H9 (cell line): ENCODE measurements at regions not wholly inside any gene's neighbourhood (a gene's known extent, or its start where the extent isn't known, plus 50 kb on each side); places are given as distances from the start of the nearest gene placed in this dataset.

ENCODE experiments used
- DNase-seq: peaks from one replicate; pipeline ENCODE4 v3.0.0-alpha.2; 2017
- H2AFZ ChIP-seq: one replicate; pipeline ENCODE4 v1.6.1; 2013; ENCODE audit warnings: mild to moderate bottlenecking, low read length, control low read depth, moderate library complexity
- H2AK5ac ChIP-seq: 2 replicates; pipeline ENCODE4 v1.6.1; 2013; ENCODE audit warnings: low read length, control low read depth, mixed read lengths; ENCODE audit not compliant: insufficient read length
- H2BK120ac ChIP-seq: one replicate; pipeline ENCODE4 v1.6.1; 2013; ENCODE audit warnings: low read depth, mild to moderate bottlenecking, low read length, control low read depth, inconsistent platforms; ENCODE audit not compliant: poor library complexity, severe bottlenecking
- H2BK12ac ChIP-seq: 2 replicates; pipeline ENCODE4 v1.6.1; 2013; ENCODE audit warnings: low read length, control low read depth, mixed read lengths, low read depth; ENCODE audit not compliant: insufficient read length
- H2BK15ac ChIP-seq: 2 replicates; pipeline ENCODE4 v1.6.1; 2013; ENCODE audit warnings: low read depth, low read length, control low read depth
- H2BK20ac ChIP-seq: one replicate; pipeline ENCODE4 v1.6.1; 2013; ENCODE audit warnings: low read depth, mild to moderate bottlenecking, low read length, control low read depth, inconsistent platforms; ENCODE audit not compliant: poor library complexity, severe bottlenecking
- H2BK5ac ChIP-seq: 2 replicates; pipeline ENCODE4 v1.6.1; 2013; ENCODE audit warnings: low read length, control low read depth, mixed read lengths; ENCODE audit not compliant: insufficient read length
- H3K14ac ChIP-seq: 2 replicates; pipeline ENCODE4 v1.6.1; 2013; ENCODE audit warnings: low read length, control low read depth; ENCODE audit not compliant: insufficient read depth
- H3K18ac ChIP-seq: 2 replicates; pipeline ENCODE4 v1.6.1; 2013; ENCODE audit warnings: low read depth, mild to moderate bottlenecking, mixed read lengths, low read length, control low read depth; ENCODE audit not compliant: insufficient read length
- H3K23ac ChIP-seq: 2 replicates; pipeline ENCODE4 v1.6.1; 2013; ENCODE audit warnings: low read length, control low read depth, mixed read lengths, low read depth; ENCODE audit not compliant: insufficient read length
- H3K23me2 ChIP-seq: 2 replicates; pipeline ENCODE4 v1.6.1; 2013; ENCODE audit warnings: low read depth, mild to moderate bottlenecking, mixed read lengths, low read length, control low read depth; ENCODE audit not compliant: insufficient read length, poor library complexity, severe bottlenecking
- H3K27ac ChIP-seq: 2 replicates; pipeline ENCODE4 v1.5.1; 2013; ENCODE audit warnings: low read length, control low read depth, mixed read lengths, low read depth; ENCODE audit not compliant: insufficient read length
- H3K27me3 ChIP-seq: 2 replicates; pipeline ENCODE4 v1.6.1; 2013; ENCODE audit warnings: low read length, control low read depth, inconsistent platforms; ENCODE audit not compliant: insufficient read depth
- H3K4ac ChIP-seq: 2 replicates; pipeline ENCODE4 v1.6.1; 2013; ENCODE audit warnings: low read depth, mild to moderate bottlenecking, control low read depth, inconsistent platforms, low read length, moderate library complexity
- H3K4me1 ChIP-seq: 2 replicates; pipeline ENCODE4 v1.6.1; 2013; ENCODE audit warnings: low read length, control low read depth, inconsistent platforms; ENCODE audit not compliant: insufficient read depth
- H3K4me2 ChIP-seq: 2 replicates; pipeline ENCODE4 v1.6.1; 2013; ENCODE audit warnings: low read length, control low read depth, mixed read lengths; ENCODE audit not compliant: insufficient read length, insufficient read depth
- H3K56ac ChIP-seq: 2 replicates; pipeline ENCODE4 v1.6.1; 2013; ENCODE audit warnings: low read depth, mild to moderate bottlenecking, mixed read lengths, low read length, control low read depth; ENCODE audit not compliant: insufficient read length
- H3K79me1 ChIP-seq: 2 replicates; pipeline ENCODE4 v1.6.1; 2013; ENCODE audit warnings: low read depth, mild to moderate bottlenecking, moderate library complexity, low read length, control low read depth, inconsistent platforms; ENCODE audit not compliant: insufficient read depth, poor library complexity, severe bottlenecking
- H3K79me2 ChIP-seq: 2 replicates; pipeline ENCODE4 v1.6.1; 2013; ENCODE audit warnings: low read length, control low read depth, inconsistent platforms; ENCODE audit not compliant: insufficient read depth
- H3K9ac ChIP-seq: 2 replicates; pipeline ENCODE4 v1.6.1; 2013; ENCODE audit warnings: low read length, control low read depth, mixed read lengths; ENCODE audit not compliant: insufficient read length; ENCODE audit errors: extremely low read depth
- H3K9me3 ChIP-seq: one replicate; pipeline ENCODE4 v1.6.1; 2013; ENCODE audit warnings: low read depth, low read length, inconsistent platforms; ENCODE audit not compliant: control insufficient read depth
- H3T11ph ChIP-seq: one replicate; pipeline ENCODE4 v1.6.1; 2013; ENCODE audit warnings: mild to moderate bottlenecking, low read length, control low read depth, inconsistent platforms
- H4K20me1 ChIP-seq: one replicate; pipeline ENCODE4 v1.6.1; 2013; ENCODE audit not compliant: control insufficient read depth, insufficient read length, insufficient read depth
- H4K5ac ChIP-seq: 2 replicates; pipeline ENCODE4 v1.6.1; 2013; ENCODE audit warnings: low read depth, mild to moderate bottlenecking, mixed read lengths, low read length, control low read depth; ENCODE audit not compliant: insufficient read length
- H4K8ac ChIP-seq: replicated peaks from 2 replicates; pipeline ENCODE4 v1.6.1; 2013; ENCODE audit warnings: low read length, control low read depth, mixed read lengths, low read depth; ENCODE audit not compliant: insufficient read length
- H4K91ac ChIP-seq: 2 replicates; pipeline ENCODE4 v1.6.1; 2013; ENCODE audit warnings: low read depth, mild to moderate bottlenecking, moderate library complexity, mixed read lengths, low read length, control low read depth; ENCODE audit not compliant: insufficient read length
- H3K27ac Mint-ChIP-seq, 3 experiments: 2 replicates in 2 of 3; 3 replicates in 1 of 3; pipeline ENCODE4 v1.8.0; 2020 to 2021; ENCODE audit warnings: mixed read lengths in 3 of 3, mild to moderate bottlenecking in 1 of 3, moderate library complexity in 1 of 3
- H3K27me3 Mint-ChIP-seq: 2 replicates; pipeline ENCODE4 v1.8.0; 2021; ENCODE audit warnings: low read depth, mild to moderate bottlenecking, moderate library complexity, mixed read lengths
- H3K36me3 Mint-ChIP-seq, 3 experiments: 2 replicates in 2 of 3; 3 replicates in 1 of 3; pipeline ENCODE4 v1.8.0; 2020 to 2021; ENCODE audit warnings: low read depth in 3 of 3, mixed read lengths in 3 of 3; ENCODE audit not compliant: insufficient read depth in 1 of 3
- H3K4me1 Mint-ChIP-seq, 2 experiments: 2 replicates each; pipeline ENCODE4 v1.8.0; 2020; ENCODE audit warnings: mixed read lengths in 2 of 2
- H3K4me3 Mint-ChIP-seq, 2 experiments: 2 replicates in 1 of 2; 3 replicates in 1 of 2; pipeline ENCODE4 v1.8.0; 2020 to 2021; ENCODE audit warnings: mild to moderate bottlenecking in 2 of 2, mixed read lengths in 2 of 2, moderate library complexity in 1 of 2
- H3K9me3 Mint-ChIP-seq, 2 experiments: 2 replicates in 1 of 2; 3 replicates in 1 of 2; pipeline ENCODE4 v1.8.0; 2020; ENCODE audit warnings: mild to moderate bottlenecking in 2 of 2, mixed read lengths in 2 of 2, moderate library complexity in 1 of 2
- WGBS: extraction: QIAGEN DNeasy Blood & Tissue Kit; methylation state at CpG from one replicate; pipeline ENCODE4 v1.1.7; 2013; ENCODE audit warnings: missing lambda C conversion rate, low lambda C conversion rate, mixed read lengths; ENCODE audit not compliant: insufficient read length; ENCODE audit errors: extremely low coverage; 5-methylcytosine and 5-hydroxymethylcytosine counted together
- TF ChIP-seq, protein P1 (sequence below): fragments of 200-600 bp; sonication (generic); conservative IDR thresholded peaks from 3 replicates; pipeline ENCODE4 v1.8.0; 2021; ENCODE audit warnings: antibody characterized with exemption, mild to moderate bottlenecking

DNA sequence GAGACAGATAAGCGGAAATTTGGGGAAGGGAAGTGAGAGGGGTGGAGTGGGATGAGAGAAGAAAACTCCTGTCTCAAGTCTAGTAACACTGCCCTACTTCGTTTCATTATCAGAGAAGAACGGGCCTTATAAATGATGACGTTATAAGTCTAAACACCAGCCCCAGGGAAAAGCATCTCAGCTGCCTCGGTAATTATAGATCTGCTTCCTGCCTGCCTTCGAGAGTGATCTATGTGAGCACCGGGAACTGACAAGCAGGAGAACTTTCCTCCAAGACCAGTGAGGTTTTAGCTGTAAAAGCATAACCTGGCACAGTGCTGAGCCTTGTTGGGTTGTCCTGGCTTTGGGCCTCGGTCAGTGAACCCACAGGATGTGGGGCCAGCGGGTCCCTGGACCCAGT, 227.9 kb upstream of the SIX2 start:
- no peak overlapping the region for H3K27ac Mint-ChIP-seq
- no peak overlapping the region for H3K4me3 Mint-ChIP-seq
- H3K79me2 ChIP-seq, result no peaks in the 10 kb centered on the region
- H3K27me3 Mint-ChIP-seq, result peaks cover 1% of the 10 kb centered on the region
- H3K9ac ChIP-seq, result no peak overlapping the region
- no peak overlapping the region for H2AFZ ChIP-seq
- no peaks in the 10 kb centered on the region for H3K9me3 ChIP-seq
- H3T11ph ChIP-seq, result no peak overlapping the region
- H2BK12ac ChIP-seq, result no peak overlapping the region
- H3K9me3 Mint-ChIP-seq, result no peaks in the 10 kb centered on the region
- TF ChIP-seq, protein P1, sequence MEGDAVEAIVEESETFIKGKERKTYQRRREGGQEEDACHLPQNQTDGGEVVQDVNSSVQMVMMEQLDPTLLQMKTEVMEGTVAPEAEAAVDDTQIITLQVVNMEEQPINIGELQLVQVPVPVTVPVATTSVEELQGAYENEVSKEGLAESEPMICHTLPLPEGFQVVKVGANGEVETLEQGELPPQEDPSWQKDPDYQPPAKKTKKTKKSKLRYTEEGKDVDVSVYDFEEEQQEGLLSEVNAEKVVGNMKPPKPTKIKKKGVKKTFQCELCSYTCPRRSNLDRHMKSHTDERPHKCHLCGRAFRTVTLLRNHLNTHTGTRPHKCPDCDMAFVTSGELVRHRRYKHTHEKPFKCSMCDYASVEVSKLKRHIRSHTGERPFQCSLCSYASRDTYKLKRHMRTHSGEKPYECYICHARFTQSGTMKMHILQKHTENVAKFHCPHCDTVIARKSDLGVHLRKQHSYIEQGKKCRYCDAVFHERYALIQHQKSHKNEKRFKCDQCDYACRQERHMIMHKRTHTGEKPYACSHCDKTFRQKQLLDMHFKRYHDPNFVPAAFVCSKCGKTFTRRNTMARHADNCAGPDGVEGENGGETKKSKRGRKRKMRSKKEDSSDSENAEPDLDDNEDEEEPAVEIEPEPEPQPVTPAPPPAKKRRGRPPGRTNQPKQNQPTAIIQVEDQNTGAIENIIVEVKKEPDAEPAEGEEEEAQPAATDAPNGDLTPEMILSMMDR, result no peak
- H2BK15ac ChIP-seq, result no peak overlapping the region
- H2BK120ac ChIP-seq, result no peak overlapping the region
- no peak overlapping the region for H4K91ac ChIP-seq
- no peak overlapping the region for H4K5ac ChIP-seq
- H3K4me1 Mint-ChIP-seq, result peaks cover under 1% of the 10 kb centered on the region in 2 experiments; a peak in 2 of 4 replicates
- 0 out of 7 replicates have a peak, but pooled peaks cover 0 to 1% (median 0%) of the 10 kb centered on the region in 3 experiments for H3K36me3 Mint-ChIP-seq
- no peak overlapping the region for H3K18ac ChIP-seq
- H4K20me1 ChIP-seq, result no peaks in the 10 kb centered on the region
- H2BK5ac ChIP-seq, result no peak overlapping the region
- H3K14ac ChIP-seq, result no peak overlapping the region
- no peak overlapping the region for H3K27ac ChIP-seq
- WGBS, result no CpG with 5 or more reads among the region's 9 CpGs
- no peak overlapping the region for H2BK20ac ChIP-seq
- no peak overlapping the region for H2AK5ac ChIP-seq
- no peak overlapping the region for H3K56ac ChIP-seq
- no peaks in the 10 kb centered on the region for H3K79me1 ChIP-seq
- H3K4me1 ChIP-seq, result no peaks in the 10 kb centered on the region
- no peaks in the 10 kb centered on the region for H3K27me3 ChIP-seq
- no peak overlapping the region for H3K4ac ChIP-seq
- no peaks in the 10 kb centered on the region for H3K23me2 ChIP-seq
- no peak for DNase-seq
- H4K8ac ChIP-seq, result no peak overlapping the region
- no peak overlapping the region for H3K23ac ChIP-seq
- no peak overlapping the region for H3K4me2 ChIP-seq
